ENCODE measurements at regions not wholly inside any gene's neighbourhood (a gene's known extent, or its start where the extent isn't known, plus 50 kb on each side); places are given as distances from the start of the nearest gene placed in this dataset.
A peak's percentile ranks its signal among the peaks of the same experiment; 100 is the strongest.
"Not testable (repeated sequence)": the region's sequence is repeated elsewhere in the genome, so short reads cannot be mapped to it uniquely, and the experiment has no call there.

- FAIRE-seq (no peak), DNase-seq (ENCODE audit: low spot score) (no peak)
These were observed 535.2 kb downstream of the LIG4 start for GRCh38 chr13:107680115-107680514.

- FAIRE-seq (no peak), DNase-seq (ENCODE audit: low spot score) (no peak)
These were observed 537.2 kb downstream of the LIG4 start for GRCh38 chr13:107678075-107678689.

GRCh38 chr13:107675847-107676550 is 539.3 kb downstream of the LIG4 start:
- DNase-seq (ENCODE audit: low spot score), result no peak
- no peak for FAIRE-seq

- DNase-seq (ENCODE audit: low spot score) (peak; percentile 58), FAIRE-seq (no peak)
These were observed 545.8 kb downstream of the LIG4 start for GRCh38 chr13:107669391-107669993.

- FAIRE-seq (no peak), DNase-seq (ENCODE audit: low spot score) (no peak)
These were observed 549.3 kb downstream of the LIG4 start for GRCh38 chr13:107665926-107666458.

- peak; percentile 21 for DNase-seq (ENCODE audit: low spot score)
These were observed 565.1 kb downstream of the LIG4 start for GRCh38 chr13:107650081-107650701.

GRCh38 chr13:107649079-107649478 is 566.3 kb downstream of the LIG4 start:
- no peak for FAIRE-seq
- DNase-seq (ENCODE audit: low spot score), result no peak

More at GRCh38 chr13:107650081-107650701, 565.1 kb downstream of the LIG4 start:
- FAIRE-seq, result no peak

GRCh38 chr13:107644136-107644535 is 571.2 kb downstream of the LIG4 start:
- no peak for FAIRE-seq
- no peak for DNase-seq (ENCODE audit: low spot score)

- DNase-seq (ENCODE audit: low spot score) (no peak), FAIRE-seq (no peak)
These were observed 571.7 kb downstream of the LIG4 start for GRCh38 chr13:107643615-107644014.

- DNase-seq (ENCODE audit: low spot score), result no peak
- no peak for FAIRE-seq
These were observed 572.5 kb downstream of the LIG4 start for GRCh38 chr13:107642831-107643230.

GRCh38 chr13:107641574-107641973 is 573.8 kb downstream of the LIG4 start:
- no peak for DNase-seq (ENCODE audit: low spot score)
- no peak for FAIRE-seq

GRCh38 chr13:107625648-107626047 is 589.7 kb downstream of the LIG4 start:
- no peak for FAIRE-seq
- DNase-seq (ENCODE audit: low spot score), result no peak

- FAIRE-seq (no peak), DNase-seq (ENCODE audit: low spot score) (no peak)
These were observed 597.8 kb downstream of the LIG4 start for GRCh38 chr13:107617527-107617926.

- FAIRE-seq (no peak), DNase-seq (ENCODE audit: low spot score) (no peak)
These were observed 603.0 kb downstream of the LIG4 start for GRCh38 chr13:107612376-107612775.

- no peak for DNase-seq (ENCODE audit: low spot score)
- no peak for FAIRE-seq
These were observed 606.6 kb downstream of the LIG4 start for GRCh38 chr13:107608736-107609135.

- FAIRE-seq (no peak), DNase-seq (ENCODE audit: low spot score) (no peak)
These were observed 614.4 kb downstream of the LIG4 start for GRCh38 chr13:107600971-107601370.

GRCh38 chr13:107596306-107596705 is 619.0 kb downstream of the LIG4 start:
- not testable (repeated sequence) for DNase-seq (ENCODE audit: low spot score); FAIRE-seq

- no peak for DNase-seq (ENCODE audit: low spot score)
- no peak for FAIRE-seq
These were observed 624.8 kb downstream of the LIG4 start for GRCh38 chr13:107590556-107590955.

- FAIRE-seq (no peak), DNase-seq (ENCODE audit: low spot score) (no peak)
These were observed 627.7 kb downstream of the LIG4 start for GRCh38 chr13:107587681-107588080.

GRCh38 chr13:107586216-107586615 is 629.1 kb downstream of the LIG4 start:
- FAIRE-seq, result no peak
- DNase-seq (ENCODE audit: low spot score), result no peak

- FAIRE-seq, result no peak
- no peak for DNase-seq (ENCODE audit: low spot score)
These were observed 629.7 kb downstream of the LIG4 start for GRCh38 chr13:107585469-107586180.
